GM19240 (cell line): ENCODE measurements at regions not wholly inside any gene's neighbourhood (a gene's known extent, or its start where the extent isn't known, plus 50 kb on each side); places are given as distances from the start of the nearest gene placed in this dataset.

ENCODE experiments used
- DNase-seq: peaks from one replicate; pipeline ENCODE4 v3.0.0; 2011; ENCODE audit warnings: low spot score; ENCODE audit not compliant: insufficient read length

GRCh38 chr5:124080256-124080655 lies 568.3 kb downstream of the CSNK1G3 start:
- DNase-seq, result no peak

DNA sequence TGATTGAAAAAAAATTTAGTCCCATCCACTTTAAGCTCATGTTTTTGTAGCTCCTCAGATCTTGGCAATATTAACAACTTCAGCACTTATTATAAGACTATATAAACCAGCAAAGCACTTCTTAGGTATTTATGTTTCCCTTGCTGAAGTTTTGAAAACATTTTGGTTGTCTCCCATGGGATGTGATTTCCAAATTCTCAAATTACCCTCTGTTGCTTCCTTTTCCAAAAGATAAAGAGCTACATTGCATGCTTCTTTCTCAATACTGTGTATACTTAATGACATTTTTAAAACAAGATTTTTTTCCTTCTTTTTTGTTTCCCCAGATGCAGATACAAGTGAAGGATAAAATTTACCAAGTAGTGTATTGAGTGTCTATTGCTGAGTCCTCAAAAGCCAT lies 567.1 kb downstream of the CSNK1G3 start:
- DNase-seq, result no peak

DNA sequence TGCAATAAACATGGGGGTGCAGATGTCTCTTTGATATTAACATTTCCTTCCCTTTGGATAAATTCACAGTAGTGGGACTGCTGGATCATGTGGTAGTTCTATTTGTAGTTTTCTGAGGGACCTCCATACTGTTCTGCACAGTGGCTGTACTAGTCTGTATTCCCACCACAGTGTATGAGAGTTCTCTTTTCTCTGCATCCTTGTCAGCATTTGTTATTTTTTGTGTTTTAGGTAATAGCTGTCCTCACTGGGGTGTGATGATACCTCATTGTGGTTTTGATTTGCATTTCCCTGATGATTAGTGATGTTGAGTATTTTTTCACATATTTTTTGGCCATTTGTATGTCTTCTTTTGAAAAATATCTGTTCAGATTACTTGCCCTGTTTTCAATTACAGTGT lies 562.5 kb downstream of the CSNK1G3 start:
- no peak for DNase-seq

- no peak for DNase-seq
Observed at GRCh38 chr5:124072570-124072969, 560.6 kb downstream of the CSNK1G3 start.

DNA sequence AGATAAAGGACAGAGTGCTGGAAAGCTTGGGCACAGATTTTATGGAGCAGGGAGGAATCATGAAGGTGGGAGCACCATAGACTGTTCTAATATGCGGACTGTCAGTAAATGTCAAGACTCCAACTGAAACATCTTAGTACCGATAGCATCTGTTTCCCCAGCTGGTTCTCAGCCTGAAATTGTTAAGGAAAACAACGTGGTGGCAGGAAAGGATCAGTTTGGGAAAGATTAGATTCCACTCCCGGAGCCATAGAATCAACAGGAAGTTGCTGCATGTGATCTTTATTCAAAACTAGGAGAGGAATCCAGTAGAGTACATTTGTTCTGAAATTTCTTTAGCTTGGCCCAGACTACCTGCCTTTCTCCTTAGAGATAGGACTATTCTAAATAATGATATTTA lies 559.1 kb downstream of the CSNK1G3 start:
- DNase-seq, result no peak

GRCh38 chr5:124065508-124065907 lies 553.5 kb downstream of the CSNK1G3 start:
- DNase-seq, result no peak

DNA sequence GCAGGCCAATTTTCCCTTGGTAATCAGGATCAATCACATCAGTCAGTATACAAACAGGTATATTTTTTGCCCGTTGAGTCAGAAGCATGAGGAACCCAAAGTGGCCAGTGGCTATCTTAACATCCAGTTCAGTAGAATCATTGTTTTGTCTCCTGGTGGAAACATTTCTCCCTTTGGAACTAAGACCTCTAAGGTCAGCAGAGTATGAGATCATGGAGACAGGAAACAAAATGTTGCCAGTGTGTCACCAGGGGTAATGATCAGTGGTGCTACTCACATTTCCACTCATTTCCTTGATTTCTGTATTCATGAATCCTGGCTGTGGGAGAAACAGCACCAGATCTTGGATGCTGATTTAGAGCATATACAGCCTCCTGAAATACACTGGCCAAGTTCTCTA lies 553.0 kb downstream of the CSNK1G3 start:
- no peak for DNase-seq

DNA sequence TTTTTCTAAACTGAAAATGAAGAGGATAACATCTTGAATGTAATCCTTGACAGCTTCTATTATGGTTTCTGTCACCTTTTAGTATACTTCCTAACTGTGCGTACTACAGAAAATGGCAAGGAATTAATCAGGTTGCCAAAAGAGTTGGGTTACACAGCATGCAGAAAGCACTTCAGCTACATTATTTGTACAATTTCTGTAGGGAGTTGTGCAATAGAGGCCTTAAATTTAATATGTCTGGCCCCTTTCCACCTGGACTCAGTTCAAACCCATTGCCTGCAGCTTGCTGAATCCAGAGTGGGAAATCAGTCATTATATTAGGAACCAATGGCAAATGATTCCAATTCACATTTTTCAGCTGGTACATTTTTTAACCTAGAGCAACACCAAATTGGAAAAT lies 549.7 kb downstream of the CSNK1G3 start:
- DNase-seq, result no peak

DNA sequence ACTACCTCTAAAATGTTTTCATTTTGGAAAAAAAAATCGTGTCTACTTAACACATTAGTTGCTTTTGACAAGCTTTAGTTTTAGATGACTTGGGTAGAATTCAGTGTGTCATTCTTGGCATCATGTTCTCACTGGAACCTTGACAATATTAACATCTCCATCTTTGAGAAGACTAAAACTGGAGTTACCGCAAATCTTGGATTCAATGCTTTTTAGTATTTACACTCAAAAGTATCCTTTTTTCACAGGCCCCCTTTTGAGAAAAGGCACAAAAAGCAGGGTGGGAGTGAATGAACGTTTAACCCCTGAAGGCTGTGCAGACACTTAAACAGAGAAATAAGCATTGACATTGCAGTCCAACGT lies 549.1 kb downstream of the CSNK1G3 start:
- DNase-seq, result no peak

DNA sequence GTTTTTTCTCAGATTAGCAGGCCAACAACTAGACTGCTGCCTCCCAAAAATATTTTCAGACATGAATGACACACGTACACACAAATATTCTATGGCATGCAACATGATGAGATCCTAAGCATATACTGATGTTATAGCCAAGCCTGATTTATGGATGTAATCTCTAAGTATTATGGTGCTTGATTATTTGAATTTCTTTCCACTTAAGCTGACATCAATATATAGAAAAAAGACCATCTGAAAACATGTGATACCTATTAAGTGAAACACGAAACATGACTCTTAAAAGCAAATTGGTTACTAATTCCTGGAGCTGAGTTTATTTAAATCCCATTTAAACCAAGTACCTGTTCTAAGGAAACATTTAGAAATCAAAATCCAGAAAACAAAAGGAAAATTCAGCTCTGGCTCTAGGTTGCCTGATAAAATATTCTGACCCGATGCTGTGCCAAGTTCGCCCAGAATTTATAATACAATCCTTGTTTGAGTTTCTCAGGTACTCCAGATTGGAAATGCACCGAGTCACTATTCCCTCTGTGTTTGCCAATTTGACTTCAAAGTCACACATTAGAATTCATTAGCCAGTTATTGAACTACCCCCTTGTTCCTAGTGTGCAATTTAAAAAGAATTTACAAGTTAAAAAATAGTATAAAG lies 548.6 kb downstream of the CSNK1G3 start:
- no peak for DNase-seq

DNA sequence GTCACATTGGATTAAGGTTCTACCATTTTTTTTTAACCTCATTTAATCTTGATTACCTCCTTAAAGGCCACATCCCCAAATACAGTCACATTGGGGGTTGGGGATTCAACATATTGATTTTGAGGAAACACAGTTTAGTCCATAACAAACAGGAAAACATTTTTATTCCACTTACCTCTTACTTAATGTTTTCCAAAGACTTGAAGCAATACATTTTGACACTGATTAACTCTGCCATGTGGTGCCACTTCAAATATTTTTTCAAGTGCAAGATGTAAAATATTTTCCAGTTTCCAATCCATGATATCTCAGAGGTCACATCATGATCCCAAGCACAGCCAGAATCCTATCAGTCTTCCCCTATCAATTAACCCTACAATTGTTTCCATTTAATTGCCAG lies 548.0 kb downstream of the CSNK1G3 start:
- DNase-seq, result no peak

DNA sequence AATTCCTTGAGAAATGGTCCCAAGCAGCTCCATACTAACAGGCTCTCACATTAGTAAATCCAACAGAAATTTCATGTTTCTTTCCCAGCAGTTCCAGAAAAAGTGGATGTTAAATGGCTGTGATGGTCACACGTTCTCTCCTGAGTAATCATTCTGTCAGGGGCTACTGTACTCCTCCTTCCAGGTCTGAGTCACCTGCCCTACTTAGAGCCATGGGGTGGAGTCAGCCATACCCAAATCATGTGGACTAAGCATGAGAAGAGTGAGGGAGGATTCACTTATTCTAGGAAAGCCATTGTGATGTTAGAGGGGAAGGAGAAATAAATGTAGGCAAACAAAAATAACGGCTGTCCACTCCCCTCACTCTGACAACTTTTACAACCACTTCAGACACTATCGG lies 547.2 kb downstream of the CSNK1G3 start:
- no peak for DNase-seq

DNA sequence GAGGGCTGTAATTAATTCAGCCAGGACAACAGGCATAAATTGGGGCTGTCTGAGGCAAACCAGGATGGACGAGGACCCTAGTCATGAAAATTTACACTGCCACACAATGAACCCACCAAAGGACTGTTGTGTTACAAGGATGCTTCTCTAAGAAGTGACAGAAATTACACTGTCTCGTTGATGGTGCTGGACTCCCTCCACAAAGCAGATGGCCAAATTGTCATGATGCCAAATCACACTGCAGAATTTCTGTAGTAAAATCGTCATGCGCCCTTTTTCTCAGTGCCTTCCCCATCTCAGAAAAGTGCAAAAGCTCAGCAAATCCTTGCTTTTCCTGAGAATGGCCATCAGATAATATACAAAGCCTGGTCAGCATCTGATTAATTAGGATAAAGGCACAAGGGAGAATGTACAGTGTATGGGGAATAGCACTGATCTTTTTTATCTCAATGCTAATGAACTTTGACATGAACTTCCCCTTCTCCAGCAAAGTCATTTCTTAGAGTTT lies 545.8 kb downstream of the CSNK1G3 start:
- no peak for DNase-seq

DNA sequence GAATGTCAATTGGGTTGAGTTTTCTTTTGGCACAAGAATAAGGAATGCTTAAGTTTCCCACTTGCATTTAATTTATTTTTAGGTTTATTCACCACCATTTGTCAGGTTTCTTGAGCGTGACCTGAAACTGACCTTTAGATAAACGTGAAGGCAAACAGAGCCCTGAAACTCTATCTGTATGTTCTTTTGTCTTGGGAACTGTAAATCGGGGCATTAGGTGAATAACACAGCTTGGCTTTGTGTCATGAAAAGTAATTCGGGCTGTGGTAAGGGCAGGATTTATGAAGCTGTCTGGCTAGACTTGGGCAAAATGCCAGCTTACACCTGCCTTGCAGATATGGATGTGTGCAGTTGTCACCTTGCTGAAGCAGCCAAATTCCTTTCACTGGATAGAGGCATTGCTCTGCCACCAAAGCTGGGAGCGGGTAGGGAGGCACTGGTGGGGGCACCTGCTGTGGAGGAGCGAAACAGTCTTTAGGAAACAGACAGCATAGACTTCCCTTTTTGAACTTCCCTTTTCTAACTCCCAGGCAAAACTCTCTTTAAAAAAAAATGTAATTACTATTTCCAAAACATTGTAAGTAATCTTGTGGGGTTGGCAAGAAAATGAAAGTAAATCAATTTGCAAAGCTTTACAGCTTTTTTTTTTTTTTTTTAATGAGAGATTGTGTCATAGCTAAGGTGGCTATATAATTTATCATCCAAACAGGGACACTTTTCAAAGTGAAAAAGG lies 545.2 kb downstream of the CSNK1G3 start:
- DNase-seq, result no peak

- DNase-seq, result no peak
Observed at GRCh38 chr5:124056326-124056990, 544.5 kb downstream of the CSNK1G3 start.

GRCh38 chr5:124055751-124056150 lies 543.8 kb downstream of the CSNK1G3 start:
- DNase-seq, result no peak

- DNase-seq, result no peak
Observed at GRCh38 chr5:124054564-124054963, 542.6 kb downstream of the CSNK1G3 start.

DNA sequence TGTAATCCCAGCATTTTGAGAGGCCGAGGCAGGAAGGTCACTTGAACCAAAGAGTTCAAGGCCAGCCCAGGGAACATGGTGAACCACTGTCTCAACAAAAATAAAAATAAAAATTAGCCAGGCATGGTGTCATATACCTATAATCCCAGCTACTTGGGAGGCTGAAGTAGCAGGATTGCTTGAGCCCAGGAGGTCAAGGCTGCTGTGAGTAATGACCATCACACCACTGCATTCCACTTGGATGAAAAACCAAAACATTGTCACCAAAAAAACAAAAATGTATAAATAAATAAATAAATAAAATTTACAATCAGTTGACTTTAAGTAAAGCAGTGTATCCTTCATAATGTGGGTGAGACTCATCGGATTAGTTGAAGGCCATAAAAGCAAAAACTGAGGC lies 541.4 kb downstream of the CSNK1G3 start:
- no peak for DNase-seq

- DNase-seq, result no peak
Observed at GRCh38 chr5:124052201-124052600, 540.2 kb downstream of the CSNK1G3 start.

- DNase-seq, result no peak
Observed at GRCh38 chr5:124050120-124050770, 538.3 kb downstream of the CSNK1G3 start.

GRCh38 chr5:124045412-124045811 lies 533.4 kb downstream of the CSNK1G3 start:
- DNase-seq, result no peak

GRCh38 chr5:124044613-124045012 lies 532.6 kb downstream of the CSNK1G3 start:
- no peak for DNase-seq
